Fibroblast of gingiva (primary cell): ENCODE measurements at regions not wholly inside any gene's neighbourhood (a gene's known extent, or its start where the extent isn't known, plus 50 kb on each side); places are given as distances from the start of the nearest gene placed in this dataset.
"Not testable (repeated sequence)": the region's sequence is repeated elsewhere in the genome, so short reads cannot be mapped to it uniquely, and the experiment has no call there.

Source experiments
- DNase-seq: peaks from one replicate; pipeline ENCODE4 v3.0.0-alpha.2; 2011; ENCODE audit warnings: low read depth

- DNase-seq: no peak
These were observed 267.1 kb downstream of the ERMARD start for GRCh38 chr6:170018422-170018935.

DNA sequence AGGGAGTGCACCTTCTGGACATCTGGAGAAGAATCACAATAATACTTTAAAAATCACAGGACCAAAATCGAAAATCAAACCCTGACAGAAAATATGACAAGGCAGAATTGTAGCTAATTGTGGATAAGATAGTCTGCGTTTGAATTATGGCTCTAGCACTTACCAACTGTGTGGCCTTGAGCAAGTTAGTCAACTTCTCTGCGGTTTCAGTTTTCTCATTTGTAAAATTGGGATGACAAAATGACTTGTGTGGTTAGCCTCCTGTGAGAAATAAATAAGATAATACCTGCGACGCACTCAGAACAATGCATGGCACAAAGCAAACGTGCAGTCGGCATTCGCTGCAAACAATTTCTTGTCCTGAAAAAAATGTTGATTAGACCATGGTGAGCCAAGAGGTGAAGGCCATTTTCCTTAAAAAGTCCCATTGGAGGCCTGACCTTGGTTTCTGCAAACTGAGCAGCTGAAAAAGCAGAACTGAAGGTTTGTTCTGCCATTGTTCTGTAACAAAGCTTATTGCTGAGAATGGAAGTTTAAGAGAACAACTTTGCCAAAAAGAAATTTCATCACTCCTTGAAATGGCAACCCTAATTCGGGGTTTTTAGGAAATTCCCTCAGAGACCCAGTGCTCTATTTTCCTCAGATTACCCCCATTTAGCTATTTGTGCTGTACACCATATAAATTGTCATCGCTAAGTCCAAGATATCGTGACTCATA lies 266.3 kb downstream of the ERMARD start:
- DNase-seq: peak; percentile 18

DNA sequence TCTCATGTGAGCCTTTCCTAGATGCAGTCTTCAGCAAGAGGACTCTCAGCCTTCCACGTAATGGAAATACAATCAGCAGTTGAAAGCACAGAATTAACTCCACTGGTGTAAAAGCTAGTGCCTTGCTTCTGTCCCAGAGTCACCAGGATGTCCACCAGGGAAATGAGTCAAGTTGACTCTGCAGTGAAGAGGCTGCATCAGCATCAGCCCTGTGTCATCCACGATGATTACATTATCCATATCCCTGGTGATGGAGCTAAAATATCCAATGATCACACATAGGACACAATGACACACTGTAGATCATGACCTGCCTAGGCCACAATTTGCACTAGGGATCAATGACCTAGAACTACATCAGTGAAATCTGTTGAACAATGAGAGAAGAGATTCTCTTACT lies 262.4 kb downstream of the ERMARD start:
- no peak for DNase-seq

DNA sequence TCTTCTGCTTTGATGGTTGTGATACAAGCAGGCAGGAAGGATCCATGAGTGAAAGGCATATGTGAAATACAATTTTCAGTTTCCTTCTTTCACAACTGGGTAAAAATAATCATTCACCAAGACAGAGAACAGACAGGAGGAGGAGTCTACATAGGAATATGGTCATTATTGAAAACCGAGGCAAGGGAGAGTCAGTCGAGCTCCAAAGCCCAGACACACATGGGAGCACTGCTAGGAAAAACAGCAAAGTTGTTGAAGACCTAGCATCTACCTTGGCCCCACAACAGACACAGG lies 260.6 kb downstream of the ERMARD start:
- DNase-seq: no peak

DNA sequence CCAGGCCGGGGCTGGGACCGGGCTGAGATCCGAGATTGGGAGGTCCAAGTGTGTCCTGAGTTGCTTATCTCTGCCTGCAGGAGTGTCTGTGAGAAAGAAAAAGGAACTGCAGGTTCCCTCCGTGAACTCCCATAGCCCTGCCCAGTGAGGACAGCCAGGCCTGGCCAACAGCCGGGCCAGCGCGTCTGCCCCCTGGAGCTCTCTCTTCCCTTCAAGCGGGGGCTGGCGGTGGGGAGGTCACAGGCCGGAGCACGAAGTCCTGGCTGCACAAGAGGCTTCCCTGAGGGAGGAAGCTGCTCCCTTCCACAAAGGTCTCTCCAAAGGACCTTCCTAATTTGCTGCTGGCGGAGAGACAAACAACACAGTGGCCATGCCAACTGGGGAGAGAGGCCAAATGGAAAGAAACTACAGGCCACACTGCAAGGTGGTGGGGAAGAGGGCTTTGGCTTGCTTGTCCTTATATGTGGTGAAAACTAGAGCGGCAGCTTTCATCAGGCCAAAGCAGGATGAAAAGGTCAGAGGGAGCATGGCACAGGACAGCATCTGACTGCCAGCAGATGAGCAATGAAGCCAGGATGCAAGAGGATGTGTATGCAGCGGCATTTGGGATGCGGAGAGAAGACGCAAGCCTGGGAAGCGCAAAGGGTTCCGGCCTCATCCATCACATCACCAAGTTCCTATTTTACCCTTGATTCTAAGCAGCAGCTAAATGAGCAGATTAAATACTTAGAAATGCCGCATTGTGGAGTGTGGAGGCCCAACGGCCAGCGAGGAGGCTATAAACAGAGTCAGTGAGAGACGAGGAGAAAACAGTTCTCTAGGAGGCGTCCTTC lies 260.0 kb downstream of the ERMARD start:
- DNase-seq: no peak

- no peak for DNase-seq
These were observed 259.3 kb downstream of the ERMARD start for GRCh38 chr6:170010665-170011203.

DNA sequence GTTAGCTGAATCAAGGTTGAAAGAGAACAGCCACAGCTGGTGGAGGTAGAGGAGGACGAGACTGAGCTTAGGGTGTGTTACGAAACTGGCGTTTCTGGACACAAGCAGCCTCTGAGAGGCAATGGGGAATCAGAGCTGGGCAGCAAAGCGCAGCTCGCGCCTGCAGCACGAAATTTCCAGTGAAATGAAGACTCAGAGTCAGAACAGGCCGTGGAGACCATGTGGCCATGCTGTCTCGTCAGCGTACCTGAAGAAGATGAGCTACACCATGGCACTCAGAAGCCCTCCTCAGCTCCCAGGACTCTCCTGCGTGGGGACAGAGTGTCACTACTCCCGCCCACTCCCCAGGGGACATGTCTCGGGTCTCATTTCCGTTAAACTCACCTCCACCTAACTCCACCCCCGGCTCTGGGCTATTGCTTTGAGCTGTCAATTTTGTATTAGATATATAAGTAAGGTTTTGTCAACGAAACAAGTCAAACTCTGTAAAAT lies 256.9 kb downstream of the ERMARD start:
- no peak for DNase-seq

- no peak for DNase-seq
These were observed 256.3 kb downstream of the ERMARD start for GRCh38 chr6:170007468-170008293.

GRCh38 chr6:170006900-170007467 lies 255.6 kb downstream of the ERMARD start:
- DNase-seq: no peak

DNA sequence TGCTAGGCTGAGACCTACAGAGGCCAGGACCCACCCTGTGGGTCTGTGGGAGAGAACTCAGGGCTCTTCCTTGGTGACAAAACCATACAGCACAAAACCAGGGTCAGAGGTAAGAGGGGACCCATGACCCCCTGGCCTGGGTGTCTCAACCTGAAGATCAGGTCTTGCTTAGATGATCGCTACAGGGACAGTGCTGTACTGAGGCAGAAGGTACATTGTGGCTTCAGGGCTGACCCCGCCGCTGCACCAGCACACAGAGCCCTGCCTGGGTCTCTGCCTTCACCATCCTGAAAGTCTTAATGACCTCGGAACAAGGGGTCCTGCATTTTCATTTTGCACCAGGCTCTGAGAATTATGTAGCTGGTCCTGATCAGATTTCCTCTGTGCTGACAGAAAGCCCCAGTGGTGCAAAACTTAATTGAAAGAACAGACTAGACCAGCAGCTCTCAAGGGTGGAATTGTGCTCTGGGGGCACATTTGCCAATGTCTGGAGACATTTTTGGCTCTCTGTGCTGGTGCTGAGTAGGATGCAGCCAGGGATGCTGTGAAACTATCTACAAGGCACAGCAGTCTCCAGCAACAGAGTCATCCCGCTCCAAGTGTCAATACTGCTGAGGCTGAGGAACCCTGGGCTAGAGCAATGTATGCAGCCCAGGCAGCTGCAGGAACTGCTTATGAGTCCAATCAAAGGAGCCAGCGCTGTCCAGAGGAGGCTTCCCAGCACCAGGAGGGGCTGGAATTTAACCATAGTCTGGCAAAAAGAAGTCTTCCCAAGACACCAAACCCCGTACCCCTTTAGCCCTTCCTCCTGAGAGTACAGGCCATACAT lies 254.9 kb downstream of the ERMARD start:
- DNase-seq: no peak

DNA sequence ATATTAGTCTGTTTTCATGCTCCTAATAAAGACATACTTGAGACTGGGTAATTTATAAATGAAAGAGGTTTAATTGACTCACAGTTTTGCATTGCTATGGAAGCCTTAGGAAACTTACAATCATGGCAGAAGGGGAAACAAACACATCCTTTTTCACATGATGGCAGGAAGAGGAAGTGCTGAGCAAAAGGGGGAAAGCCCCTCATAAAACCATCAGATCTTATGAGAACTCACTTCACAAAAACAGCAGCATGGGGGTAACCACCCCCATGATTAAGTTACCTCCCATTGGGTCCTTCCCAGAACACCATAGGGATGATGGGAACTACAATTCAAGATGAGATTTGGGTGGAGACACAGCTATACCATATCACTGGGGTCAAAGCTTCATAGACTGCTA lies 254.2 kb downstream of the ERMARD start:
- DNase-seq: no peak

- DNase-seq: no peak
These were observed 253.3 kb downstream of the ERMARD start for GRCh38 chr6:170004585-170005210.

DNA sequence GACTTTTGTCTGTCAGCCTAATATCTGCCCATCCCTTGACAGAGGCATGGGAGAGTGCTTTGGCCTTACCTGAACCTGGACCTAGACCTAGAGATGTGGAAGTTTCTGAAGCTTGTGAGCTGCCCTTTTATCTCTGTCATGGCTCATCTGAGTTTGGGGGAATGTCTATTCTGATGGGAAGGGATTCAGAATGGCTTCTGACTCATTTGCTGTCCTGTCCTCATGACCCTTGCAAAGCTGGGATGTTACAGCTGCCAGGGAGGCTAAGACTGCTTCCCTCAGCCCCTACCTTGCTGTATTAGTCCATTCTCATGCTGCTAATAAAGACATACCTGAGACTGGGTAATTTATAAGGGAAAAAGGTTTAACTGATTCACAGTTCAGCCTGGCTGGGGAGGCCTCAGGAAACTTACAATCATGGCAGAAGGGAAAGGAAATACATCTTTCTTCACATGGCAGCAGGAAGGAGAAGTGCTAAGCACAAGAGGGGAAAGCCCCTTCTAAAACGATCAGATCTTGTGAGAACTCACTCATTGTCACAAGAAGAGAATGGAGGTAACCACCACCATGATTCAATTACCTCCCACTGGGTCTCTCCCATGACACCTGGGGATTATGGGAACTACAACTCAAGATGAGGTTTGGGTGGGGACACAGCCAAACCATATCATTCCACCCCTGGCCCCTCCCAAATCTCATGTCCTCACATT lies 252.2 kb downstream of the ERMARD start:
- DNase-seq: no peak

DNA sequence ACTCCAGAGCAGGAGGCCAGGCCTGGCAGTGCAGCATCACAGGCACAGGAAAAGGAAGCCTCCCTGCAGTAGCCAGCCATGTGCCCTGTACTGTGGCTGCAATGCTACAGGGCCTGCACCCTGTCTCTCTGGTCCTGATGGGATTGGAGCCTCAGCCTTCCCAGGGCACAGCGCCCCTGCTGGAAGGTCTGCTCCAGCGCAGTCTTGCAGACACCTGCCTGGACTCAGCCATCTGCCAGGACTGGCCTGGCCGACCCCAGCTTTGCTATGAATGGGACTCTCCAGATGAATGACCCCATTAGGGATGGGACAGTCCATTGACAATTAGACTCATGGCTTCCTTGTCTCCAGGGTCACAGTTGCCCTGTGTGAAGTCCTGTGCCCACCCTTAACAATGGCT lies 251.6 kb downstream of the ERMARD start:
- DNase-seq: no peak

GRCh38 chr6:170001782-170002181 lies 250.4 kb downstream of the ERMARD start:
- not testable (repeated sequence) for DNase-seq

DNA sequence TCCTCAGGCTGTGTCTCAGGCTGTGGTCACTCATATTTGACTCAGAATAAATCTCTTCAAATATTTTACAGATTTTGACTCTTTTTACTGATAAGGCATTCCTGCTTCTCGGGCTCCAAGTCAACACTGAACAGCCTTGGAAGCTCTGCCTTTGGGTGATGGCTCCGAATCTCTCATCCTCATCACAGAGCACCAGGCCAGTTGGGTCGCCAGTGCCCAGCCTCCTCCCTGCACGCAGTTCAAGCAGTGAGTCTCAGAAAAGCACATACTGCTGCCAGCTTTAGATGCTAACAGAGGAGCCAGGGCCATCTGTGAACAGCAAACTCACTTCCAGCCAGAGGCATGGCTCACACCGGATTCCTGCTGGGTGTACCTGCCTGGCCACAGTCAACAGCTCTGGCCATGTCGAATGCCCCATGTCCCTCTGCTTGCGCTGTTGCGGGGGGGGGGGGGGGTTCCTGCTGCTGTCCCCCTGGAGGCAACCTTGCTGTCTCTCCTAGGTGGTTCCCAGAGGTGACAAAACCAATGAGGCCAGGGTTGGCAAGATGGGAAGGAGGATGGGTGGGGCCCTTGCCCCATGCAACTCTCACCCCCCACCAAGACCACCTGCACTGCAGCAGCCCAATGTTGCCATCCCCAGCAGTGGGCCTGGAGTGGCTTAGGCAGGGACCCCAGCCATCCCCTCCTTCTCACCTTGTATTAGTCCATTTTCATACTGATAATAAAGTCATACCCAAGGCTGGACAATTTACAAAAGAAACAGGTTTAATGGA lies 248.8 kb downstream of the ERMARD start:
- DNase-seq: no peak

- DNase-seq: no peak
These were observed 247.9 kb downstream of the ERMARD start for GRCh38 chr6:169999367-169999766.

DNA sequence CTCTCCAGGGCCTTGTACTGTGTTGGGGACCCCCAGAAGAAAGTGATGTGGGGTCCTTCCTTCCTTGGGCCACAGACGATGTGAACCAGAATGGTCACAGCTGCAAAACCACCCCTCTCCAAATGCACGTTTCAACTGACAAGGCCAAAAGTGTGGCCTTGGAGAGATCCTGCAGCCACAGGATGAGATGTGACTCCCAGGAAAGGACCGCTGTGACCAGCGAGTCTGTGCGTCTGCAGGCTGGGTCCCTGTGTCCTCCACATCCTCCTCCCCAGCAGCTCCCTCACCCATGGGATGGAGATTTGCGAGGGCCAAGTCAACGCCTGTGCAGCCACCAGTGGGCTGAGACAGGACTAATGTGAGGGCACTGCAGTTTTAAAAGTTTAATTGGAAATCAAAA lies 247.0 kb downstream of the ERMARD start:
- DNase-seq: no peak

- DNase-seq: no peak
These were observed 246.5 kb downstream of the ERMARD start for GRCh38 chr6:169997930-169998218.
